ENCODE measurements at regions not wholly inside any gene's neighbourhood (a gene's known extent, or its start where the extent isn't known, plus 50 kb on each side); places are given as distances from the start of the nearest gene placed in this dataset.

- no peak for DNase-seq (ENCODE audit: insufficient read length)
- FAIRE-seq = no peak
- no peak for TF ChIP-seq POLR2AphosphoS5 (IDR thresholded peaks at IDR 0.05; ENCODE audit: low read depth, low read length)
- TF ChIP-seq TAF1 (IDR thresholded peaks at IDR 0.05; ENCODE audit: borderline replicate concordance, low read depth, low read length) = no peak
- TF ChIP-seq POLR2A (IDR thresholded peaks at IDR 0.05; ENCODE audit: low read depth, low read length) = no peak
These were observed 498.2 kb upstream of the SOX5 start for GRCh38 chr12:24447678-24448077.

DNA sequence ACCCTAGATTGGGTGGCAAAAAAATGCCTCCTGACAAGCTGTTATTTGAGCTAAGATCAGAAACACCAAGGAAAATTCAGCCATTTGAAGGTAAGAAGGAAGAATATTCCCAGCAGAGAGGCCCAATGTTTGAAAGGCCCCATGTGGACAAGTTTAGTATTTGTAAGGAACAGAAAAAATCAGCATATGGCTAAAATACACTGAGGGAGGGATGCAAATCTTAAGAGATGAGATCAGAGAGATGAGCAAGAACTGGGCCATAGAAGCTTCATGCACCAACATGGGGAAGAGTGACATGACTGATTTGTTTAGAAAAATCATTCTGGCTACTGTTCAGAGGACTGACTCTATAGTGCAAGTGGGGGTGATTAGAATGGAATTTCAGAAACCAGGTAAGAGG is 496.8 kb upstream of the SOX5 start:
- TF ChIP-seq TAF1 (IDR thresholded peaks at IDR 0.05; ENCODE audit: borderline replicate concordance, low read depth, low read length) = no peak
- TF ChIP-seq POLR2A (IDR thresholded peaks at IDR 0.05; ENCODE audit: low read depth, low read length) = no peak
- no peak for TF ChIP-seq POLR2AphosphoS5 (IDR thresholded peaks at IDR 0.05; ENCODE audit: low read depth, low read length)
- FAIRE-seq (no peak), DNase-seq (ENCODE audit: insufficient read length) (no peak)

DNA sequence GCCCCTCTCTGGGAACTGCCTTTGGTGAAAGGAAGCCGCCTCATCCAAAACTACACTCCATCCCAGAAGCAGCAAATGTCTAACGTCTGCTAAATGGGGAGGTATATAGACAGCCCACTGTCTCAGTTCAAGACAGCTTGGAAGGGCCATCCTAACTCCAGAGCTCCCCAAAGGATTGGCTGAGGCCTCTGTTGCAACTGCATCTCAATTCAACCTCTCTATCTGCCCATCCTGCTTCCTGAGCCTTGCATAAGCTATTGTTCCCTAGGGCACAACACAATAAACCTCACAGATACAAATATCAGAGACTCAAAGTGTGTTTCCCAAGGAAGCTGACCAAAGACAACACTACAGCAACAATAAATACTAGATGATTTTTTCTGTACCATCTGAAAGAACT is 495.2 kb upstream of the SOX5 start:
- FAIRE-seq = no peak
- DNase-seq (ENCODE audit: insufficient read length) = no peak
- TF ChIP-seq TAF1 (IDR thresholded peaks at IDR 0.05; ENCODE audit: borderline replicate concordance, low read depth, low read length) (no peak), POLR2A (IDR thresholded peaks at IDR 0.05; ENCODE audit: low read depth, low read length) (no peak), POLR2AphosphoS5 (IDR thresholded peaks at IDR 0.05; ENCODE audit: low read depth, low read length) (no peak)

GRCh38 chr12:24441458-24441857 is 492.0 kb upstream of the SOX5 start:
- DNase-seq (ENCODE audit: insufficient read length) (no peak), FAIRE-seq (no peak)
- TF ChIP-seq TAF1 (IDR thresholded peaks at IDR 0.05; ENCODE audit: borderline replicate concordance, low read depth, low read length) (no peak), POLR2A (IDR thresholded peaks at IDR 0.05; ENCODE audit: low read depth, low read length) (no peak), POLR2AphosphoS5 (IDR thresholded peaks at IDR 0.05; ENCODE audit: low read depth, low read length) (no peak)

DNA sequence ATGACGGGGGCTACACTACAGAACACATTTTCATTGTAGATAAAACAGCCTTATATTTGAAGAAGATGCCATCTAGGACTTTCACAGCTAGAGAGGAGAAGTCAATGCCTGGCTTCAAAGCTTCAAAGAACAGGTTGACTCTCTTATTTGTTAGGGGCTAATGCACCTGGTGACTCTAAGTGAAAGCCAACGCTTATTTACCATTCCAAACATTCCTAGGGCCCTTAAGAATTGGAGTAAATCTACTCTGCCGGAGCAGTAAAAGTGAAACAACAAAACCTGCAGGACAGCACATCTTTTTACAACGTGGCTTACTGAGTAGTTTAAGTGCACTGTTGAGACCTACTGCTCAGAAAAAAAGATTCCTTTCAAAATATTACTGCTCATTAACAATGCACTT is 487.2 kb upstream of the SOX5 start:
- DNase-seq (ENCODE audit: insufficient read length) = no peak
- FAIRE-seq = no peak

GRCh38 chr12:24431872-24432271 is 482.4 kb upstream of the SOX5 start:
- DNase-seq (ENCODE audit: insufficient read length) (no peak), FAIRE-seq (no peak)
- TF ChIP-seq POLR2AphosphoS5 (IDR thresholded peaks at IDR 0.05; ENCODE audit: low read depth, low read length) (no peak), TAF1 (IDR thresholded peaks at IDR 0.05; ENCODE audit: borderline replicate concordance, low read depth, low read length) (no peak), POLR2A (IDR thresholded peaks at IDR 0.05; ENCODE audit: low read depth, low read length) (no peak)

More for the DNA sequence above, 487.2 kb upstream of the SOX5 start:
- TF ChIP-seq POLR2A (IDR thresholded peaks at IDR 0.05; ENCODE audit: low read depth, low read length) = no peak
- TF ChIP-seq TAF1 (IDR thresholded peaks at IDR 0.05; ENCODE audit: borderline replicate concordance, low read depth, low read length) = no peak
- TF ChIP-seq POLR2AphosphoS5 (IDR thresholded peaks at IDR 0.05; ENCODE audit: low read depth, low read length) = no peak

- DNase-seq (ENCODE audit: insufficient read length) (no peak), FAIRE-seq (no peak)
- TF ChIP-seq POLR2AphosphoS5 (IDR thresholded peaks at IDR 0.05; ENCODE audit: low read depth, low read length) = no peak
- TF ChIP-seq TAF1 (IDR thresholded peaks at IDR 0.05; ENCODE audit: borderline replicate concordance, low read depth, low read length) = no peak
- no peak for TF ChIP-seq POLR2A (IDR thresholded peaks at IDR 0.05; ENCODE audit: low read depth, low read length)
These were observed 478.3 kb upstream of the SOX5 start for GRCh38 chr12:24427776-24428175.

DNA sequence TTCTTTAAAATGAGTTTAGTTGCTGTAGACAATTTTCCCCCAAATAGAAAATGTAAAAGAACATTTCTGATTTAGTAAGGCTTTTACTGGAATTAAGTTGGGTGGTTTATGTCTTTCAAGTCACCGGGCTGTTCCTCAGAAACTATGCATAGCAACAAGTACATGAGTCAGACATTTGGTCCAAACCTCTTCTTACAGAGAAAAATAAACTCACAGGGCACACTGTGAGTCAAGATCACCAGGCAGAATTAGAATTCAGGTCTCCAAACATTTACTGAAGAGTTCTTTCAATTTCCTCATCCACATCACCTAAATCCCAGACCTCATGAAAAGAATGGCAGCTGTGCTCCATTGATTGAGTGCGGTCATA is 476.1 kb upstream of the SOX5 start:
- no peak for TF ChIP-seq POLR2A (IDR thresholded peaks at IDR 0.05; ENCODE audit: low read depth, low read length)
- TF ChIP-seq POLR2AphosphoS5 (IDR thresholded peaks at IDR 0.05; ENCODE audit: low read depth, low read length) = no peak
- TF ChIP-seq TAF1 (IDR thresholded peaks at IDR 0.05; ENCODE audit: borderline replicate concordance, low read depth, low read length) = no peak
- FAIRE-seq (no peak), DNase-seq (ENCODE audit: insufficient read length) (no peak)

GRCh38 chr12:24424889-24425600 is 475.6 kb upstream of the SOX5 start:
- TF ChIP-seq POLR2A (IDR thresholded peaks at IDR 0.05; ENCODE audit: low read depth, low read length) = no peak
- TF ChIP-seq POLR2AphosphoS5 (IDR thresholded peaks at IDR 0.05; ENCODE audit: low read depth, low read length) = no peak
- no peak for TF ChIP-seq TAF1 (IDR thresholded peaks at IDR 0.05; ENCODE audit: borderline replicate concordance, low read depth, low read length)
- DNase-seq (ENCODE audit: insufficient read length) (no peak), FAIRE-seq (no peak)

DNA sequence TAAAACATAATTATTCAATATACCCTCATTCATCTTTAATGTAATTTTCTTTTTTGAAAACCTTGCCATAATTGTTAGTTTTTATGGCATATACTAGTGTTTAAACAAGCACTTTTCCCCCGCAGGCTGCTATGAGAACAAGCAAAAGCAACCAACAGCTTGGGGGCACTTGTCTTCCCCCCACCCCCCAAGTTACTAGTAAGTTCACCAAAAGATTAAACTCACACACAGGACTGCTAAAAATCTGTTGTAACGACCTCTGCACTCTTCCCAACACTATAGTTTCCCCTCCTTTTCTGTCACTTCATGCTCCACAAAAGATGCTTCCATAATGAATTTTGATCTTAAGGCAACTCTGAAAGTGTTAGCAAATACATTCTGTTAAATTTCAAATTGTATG is 474.9 kb upstream of the SOX5 start:
- DNase-seq (ENCODE audit: insufficient read length) (no peak), FAIRE-seq (no peak)
- TF ChIP-seq POLR2A (IDR thresholded peaks at IDR 0.05; ENCODE audit: low read depth, low read length) (no peak), POLR2AphosphoS5 (IDR thresholded peaks at IDR 0.05; ENCODE audit: low read depth, low read length) (no peak), TAF1 (IDR thresholded peaks at IDR 0.05; ENCODE audit: borderline replicate concordance, low read depth, low read length) (no peak)

DNA sequence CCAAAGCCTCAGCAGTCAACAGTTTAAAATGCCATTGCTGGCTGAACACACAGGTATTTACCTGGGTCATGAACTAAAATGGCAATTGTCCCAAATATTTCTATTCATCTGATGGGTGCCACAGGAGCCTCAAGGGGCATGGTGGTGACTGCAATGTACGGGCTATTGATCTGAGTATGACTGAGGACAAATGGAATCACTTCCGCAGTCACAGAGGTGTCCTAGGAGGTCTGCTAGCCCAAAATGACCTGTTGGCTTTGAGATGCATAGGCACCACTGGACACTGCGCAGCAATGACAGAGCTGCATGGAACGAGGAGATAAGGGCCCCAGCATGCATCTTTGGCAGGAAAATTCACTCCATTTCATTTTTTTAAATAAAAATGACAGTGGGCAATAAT is 474.1 kb upstream of the SOX5 start:
- TF ChIP-seq POLR2AphosphoS5 (IDR thresholded peaks at IDR 0.05; ENCODE audit: low read depth, low read length) (no peak), TAF1 (IDR thresholded peaks at IDR 0.05; ENCODE audit: borderline replicate concordance, low read depth, low read length) (no peak), POLR2A (IDR thresholded peaks at IDR 0.05; ENCODE audit: low read depth, low read length) (no peak)
- FAIRE-seq (no peak), DNase-seq (ENCODE audit: insufficient read length) (no peak)

GRCh38 chr12:24421759-24422158 is 472.3 kb upstream of the SOX5 start:
- no peak for FAIRE-seq

More at GRCh38 chr12:24421759-24422158, 472.3 kb upstream of the SOX5 start:
- DNase-seq (ENCODE audit: insufficient read length) = no peak
- no peak for TF ChIP-seq POLR2AphosphoS5 (IDR thresholded peaks at IDR 0.05; ENCODE audit: low read depth, low read length)
- no peak for TF ChIP-seq TAF1 (IDR thresholded peaks at IDR 0.05; ENCODE audit: borderline replicate concordance, low read depth, low read length)
- TF ChIP-seq POLR2A (IDR thresholded peaks at IDR 0.05; ENCODE audit: low read depth, low read length) = no peak

All from GM12892 (cell line).